ENCODE measurements at regions not wholly inside any gene's neighbourhood (a gene's known extent, or its start where the extent isn't known, plus 50 kb on each side); places are given as distances from the start of the nearest gene placed in this dataset.

GRCh38 chr9:88781628-88782391, 209.5 kb upstream of the S1PR3 start:
- no peak overlapping the region for H3K4me2 ChIP-seq (ENCODE audit: low read depth, low read length)
- H3F3A ChIP-seq (ENCODE audit: insufficient read depth, low read length): no peaks in the 10 kb centered on the region
- no peak overlapping the region for H3K9ac ChIP-seq (ENCODE audit: low read length)
- no peaks in the 10 kb centered on the region for H3K79me2 ChIP-seq (ENCODE audit: low read length)
- no peak for TF ChIP-seq EZH2 (optimal IDR thresholded peaks at IDR 0.05; ENCODE audit: low read depth, low read length)
- no peak for TF ChIP-seq EZH2phosphoT487 (IDR thresholded peaks at IDR 0.05; ENCODE audit: low read length)
- TF ChIP-seq, protein P1, sequence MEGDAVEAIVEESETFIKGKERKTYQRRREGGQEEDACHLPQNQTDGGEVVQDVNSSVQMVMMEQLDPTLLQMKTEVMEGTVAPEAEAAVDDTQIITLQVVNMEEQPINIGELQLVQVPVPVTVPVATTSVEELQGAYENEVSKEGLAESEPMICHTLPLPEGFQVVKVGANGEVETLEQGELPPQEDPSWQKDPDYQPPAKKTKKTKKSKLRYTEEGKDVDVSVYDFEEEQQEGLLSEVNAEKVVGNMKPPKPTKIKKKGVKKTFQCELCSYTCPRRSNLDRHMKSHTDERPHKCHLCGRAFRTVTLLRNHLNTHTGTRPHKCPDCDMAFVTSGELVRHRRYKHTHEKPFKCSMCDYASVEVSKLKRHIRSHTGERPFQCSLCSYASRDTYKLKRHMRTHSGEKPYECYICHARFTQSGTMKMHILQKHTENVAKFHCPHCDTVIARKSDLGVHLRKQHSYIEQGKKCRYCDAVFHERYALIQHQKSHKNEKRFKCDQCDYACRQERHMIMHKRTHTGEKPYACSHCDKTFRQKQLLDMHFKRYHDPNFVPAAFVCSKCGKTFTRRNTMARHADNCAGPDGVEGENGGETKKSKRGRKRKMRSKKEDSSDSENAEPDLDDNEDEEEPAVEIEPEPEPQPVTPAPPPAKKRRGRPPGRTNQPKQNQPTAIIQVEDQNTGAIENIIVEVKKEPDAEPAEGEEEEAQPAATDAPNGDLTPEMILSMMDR (IDR thresholded peaks at IDR 0.05; ENCODE audit: low read length): no peak
- H3K27me3 ChIP-seq (replicated peaks; ENCODE audit: insufficient read depth, low read length): no peaks in the 10 kb centered on the region
- DNase-seq: no peak
- no peak overlapping the region for H2AFZ ChIP-seq (ENCODE audit: low read length)
- H3K9me3 ChIP-seq (replicated peaks; ENCODE audit: insufficient read depth, low read length): no peaks in the 10 kb centered on the region
- no peak overlapping the region for H3K27ac ChIP-seq (ENCODE audit: low read length)
- no peak overlapping the region for H3K4me3 ChIP-seq (ENCODE audit: low read length)
- H3K4me1 ChIP-seq (ENCODE audit: low read length): peaks cover 14% of the 10 kb centered on the region
- H3K36me3 ChIP-seq (replicated peaks; ENCODE audit: insufficient read depth, low read length): no peaks in the 10 kb centered on the region
- H4K20me1 ChIP-seq (ENCODE audit: insufficient read depth, low read length): no peaks in the 10 kb centered on the region
- H3K9me2 ChIP-seq (replicated peaks; ENCODE audit: insufficient read depth, low read length): no peaks in the 10 kb centered on the region

- Histone ChIP-seq H4K20me1 (ENCODE audit: insufficient read depth, low read length) (no peaks in the 10 kb centered on the region), H3K9me3 (replicated peaks; ENCODE audit: insufficient read depth, low read length) (no peaks in the 10 kb centered on the region), H3K9me2 (replicated peaks; ENCODE audit: insufficient read depth, low read length) (no peaks in the 10 kb centered on the region), H3K79me2 (ENCODE audit: low read length) (no peaks in the 10 kb centered on the region), H2AFZ (ENCODE audit: low read length) (no peak overlapping the region), H3K4me3 (ENCODE audit: low read length) (no peak overlapping the region), H3K4me1 (ENCODE audit: low read length) (peaks cover 3% of the 10 kb centered on the region; the same call in 1 of the 2 replicates), H3F3A (ENCODE audit: insufficient read depth, low read length) (no peaks in the 10 kb centered on the region), H3K27ac (ENCODE audit: low read length) (no peak overlapping the region), H3K4me2 (ENCODE audit: low read depth, low read length) (no peak overlapping the region), H3K27me3 (replicated peaks; ENCODE audit: insufficient read depth, low read length) (no peaks in the 10 kb centered on the region), H3K9ac (ENCODE audit: low read length) (no peak overlapping the region), H3K36me3 (replicated peaks; ENCODE audit: insufficient read depth, low read length) (no peaks in the 10 kb centered on the region)
- no peak for DNase-seq
- TF ChIP-seq EZH2 (optimal IDR thresholded peaks at IDR 0.05; ENCODE audit: low read depth, low read length) (no peak), EZH2phosphoT487 (IDR thresholded peaks at IDR 0.05; ENCODE audit: low read length) (no peak)
- TF ChIP-seq, protein P1 (IDR thresholded peaks at IDR 0.05; ENCODE audit: low read length): no peak
Observed at GRCh38 chr9:88782931-88783710, 208.1 kb upstream of the S1PR3 start.

- no peak overlapping the region for H3K4me3 ChIP-seq (ENCODE audit: low read length)
- no peaks in the 10 kb centered on the region for H4K20me1 ChIP-seq (ENCODE audit: insufficient read depth, low read length)
- TF ChIP-seq EZH2 (optimal IDR thresholded peaks at IDR 0.05; ENCODE audit: low read depth, low read length) (no peak), EZH2phosphoT487 (IDR thresholded peaks at IDR 0.05; ENCODE audit: low read length) (no peak)
- TF ChIP-seq, protein P1 (IDR thresholded peaks at IDR 0.05; ENCODE audit: low read length): no peak
- H3K79me2 ChIP-seq (ENCODE audit: low read length): no peaks in the 10 kb centered on the region
- no peaks in the 10 kb centered on the region for H3K27me3 ChIP-seq (replicated peaks; ENCODE audit: insufficient read depth, low read length)
- no peak overlapping the region for H3K27ac ChIP-seq (ENCODE audit: low read length)
- no peaks in the 10 kb centered on the region for H3K9me2 ChIP-seq (replicated peaks; ENCODE audit: insufficient read depth, low read length)
- no peak overlapping the region for H3K9ac ChIP-seq (ENCODE audit: low read length)
- no peak for DNase-seq
- no peak overlapping the region for H2AFZ ChIP-seq (ENCODE audit: low read length)
- H3K4me2 ChIP-seq (ENCODE audit: low read depth, low read length): no peak overlapping the region
- no peaks in the 10 kb centered on the region for H3K9me3 ChIP-seq (replicated peaks; ENCODE audit: insufficient read depth, low read length)
- H3K36me3 ChIP-seq (replicated peaks; ENCODE audit: insufficient read depth, low read length): no peaks in the 10 kb centered on the region
- no peaks in the 10 kb centered on the region for H3F3A ChIP-seq (ENCODE audit: insufficient read depth, low read length)
- H3K4me1 ChIP-seq (ENCODE audit: low read length): no peaks in the 10 kb centered on the region
Observed at GRCh38 chr9:88783711-88784083, 207.6 kb upstream of the S1PR3 start.
